GM23338 (cell line): ENCODE measurements at regions not wholly inside any gene's neighbourhood (a gene's known extent, or its start where the extent isn't known, plus 50 kb on each side); places are given as distances from the start of the nearest gene placed in this dataset.

Experiments used
- ATAC-seq: fragments of 200-7000 bp; cut with Tn5 transposase; 3 replicates; pipeline ENCODE4 v1.9.1; 2020
- DNase-seq: peaks from one replicate; pipeline ENCODE4 v3.0.0-alpha.2; 2015; ENCODE audit warnings: low spot score
- H2AFZ ChIP-seq: fragments of 200-600 bp; sonication (generic); 2 replicates; pipeline ENCODE4 v1.8.0; 2016; ENCODE audit warnings: antibody characterized with exemption, mild to moderate bottlenecking, moderate library complexity
- H3F3A ChIP-seq: fragments of 200-600 bp; sonication (generic); replicated peaks from 2 replicates; pipeline ENCODE4 v1.8.0; 2017; ENCODE audit warnings: antibody characterized with exemption, mixed run types, low read depth
- H3K27ac ChIP-seq: fragments of 200-600 bp; sonication (generic); 2 replicates; pipeline ENCODE4 v1.6.1; 2016; ENCODE audit warnings: low read depth
- H3K27me3 ChIP-seq: fragments of 200-600 bp; sonication (generic); 2 replicates; pipeline ENCODE4 v1.8.0; 2016; ENCODE audit warnings: mild to moderate bottlenecking, mixed run types, moderate library complexity; ENCODE audit not compliant: insufficient read depth
- H3K36me3 ChIP-seq: fragments of 200-600 bp; sonication (generic); 2 replicates; pipeline ENCODE4 v1.8.0; 2016; ENCODE audit warnings: mild to moderate bottlenecking; ENCODE audit not compliant: insufficient read depth
- H3K4me1 ChIP-seq: fragments of 200-600 bp; sonication (generic); 2 replicates; pipeline ENCODE4 v1.8.0; 2016; ENCODE audit warnings: mild to moderate bottlenecking, moderate library complexity; ENCODE audit not compliant: insufficient read depth
- H3K4me2 ChIP-seq: fragments of 200-600 bp; sonication (generic); 2 replicates; pipeline ENCODE4 v1.7.1; 2017; ENCODE audit warnings: mixed run types
- H3K4me3 ChIP-seq: fragments of 200-600 bp; sonication (generic); 2 replicates; pipeline ENCODE4 v1.6.1; 2016; ENCODE audit warnings: mixed run types
- H3K79me2 ChIP-seq: fragments of 200-600 bp; sonication (generic); replicated peaks from 2 replicates; pipeline ENCODE4 v1.8.0; 2017; ENCODE audit warnings: mild to moderate bottlenecking; ENCODE audit not compliant: insufficient read depth
- H3K9me2 ChIP-seq: fragments of 200-600 bp; sonication (generic); 2 replicates; pipeline ENCODE4 v1.8.0; 2017; ENCODE audit not compliant: insufficient read depth
- H4K20me1 ChIP-seq: fragments of 200-600 bp; sonication (generic); replicated peaks from 2 replicates; pipeline ENCODE4 v1.8.0; 2017; ENCODE audit warnings: mild to moderate bottlenecking; ENCODE audit not compliant: insufficient read depth
- H3K27ac Mint-ChIP-seq: 2 replicates; pipeline ENCODE4 v1.8.0; 2020; ENCODE audit warnings: inconsistent platforms, mild to moderate bottlenecking, moderate library complexity, mixed read lengths
- H3K27me3 Mint-ChIP-seq: 3 replicates; pipeline ENCODE4 v1.8.0; 2022; ENCODE audit warnings: low read depth, mild to moderate bottlenecking, moderate library complexity, mixed read lengths, inconsistent platforms; ENCODE audit not compliant: insufficient read depth, poor library complexity
- H3K36me3 Mint-ChIP-seq: 3 replicates; pipeline ENCODE4 v1.8.0; 2021; ENCODE audit warnings: low read depth, mild to moderate bottlenecking, inconsistent platforms, moderate library complexity, mixed read lengths
- H3K4me1 Mint-ChIP-seq: 3 replicates; pipeline ENCODE4 v1.8.0; 2020; ENCODE audit warnings: mild to moderate bottlenecking, inconsistent platforms, mixed read lengths
- H3K4me3 Mint-ChIP-seq: 3 replicates; pipeline ENCODE4 v1.8.0; 2021; ENCODE audit warnings: moderate library complexity, mild to moderate bottlenecking, inconsistent platforms, mixed read lengths
- H3K9me3 Mint-ChIP-seq: 3 replicates; pipeline ENCODE4 v1.8.0; 2020; ENCODE audit warnings: moderate library complexity, mild to moderate bottlenecking, inconsistent platforms, mixed read lengths
- EZH2 ChIP-seq: fragments of 200-600 bp; sonication (generic); IDR thresholded peaks from one replicate; pipeline ENCODE4 v1.8.0; 2017; ENCODE audit warnings: antibody characterized with exemption, mild to moderate bottlenecking, low read depth; ENCODE audit not compliant: unreplicated experiment
- EZH2phosphoT487 ChIP-seq: fragments of 200-600 bp; sonication (generic); IDR thresholded peaks from one replicate; pipeline ENCODE4 v1.8.1; 2018; ENCODE audit warnings: antibody characterized with exemption; ENCODE audit not compliant: unreplicated experiment
- JUNB ChIP-seq: IDR thresholded peaks from one replicate; pipeline ENCODE4 v1.6.1; 2016; ENCODE audit warnings: antibody characterized with exemption; ENCODE audit not compliant: unreplicated experiment
- STAT1 ChIP-seq: IDR thresholded peaks from one replicate; pipeline ENCODE4 v1.6.1; 2016; ENCODE audit warnings: antibody characterized with exemption; ENCODE audit not compliant: unreplicated experiment
- ZNF114 ChIP-seq: fragments of 250-450 bp; sonication (Bioruptor Pico); IDR thresholded peaks from 2 replicates; pipeline ENCODE4 v1.5.0; 2020; ENCODE audit warnings: mild to moderate bottlenecking, moderate library complexity
- TF ChIP-seq, protein P1 (sequence below): IDR thresholded peaks from one replicate; pipeline ENCODE4 v1.6.1; 2018; ENCODE audit warnings: antibody characterized with exemption; ENCODE audit not compliant: unreplicated experiment
- TF ChIP-seq, protein P2 (sequence below), 2 experiments: fragments of 200-600 bp in 1 of 2; sonication (generic) in 1 of 2; conservative IDR thresholded peaks; 2 replicates each; pipeline versions ENCODE4 v1.5.1 to v1.6.1; 2016 to 2017; ENCODE audit warnings: antibody characterized with exemption in 2 of 2, low read depth in 2 of 2, mild to moderate bottlenecking in 2 of 2, moderate library complexity in 1 of 2
- TF ChIP-seq, protein P3 (sequence below): IDR thresholded peaks from 2 replicates; pipeline ENCODE4 v1.6.1; 2016; ENCODE audit warnings: antibody characterized with exemption

DNA sequence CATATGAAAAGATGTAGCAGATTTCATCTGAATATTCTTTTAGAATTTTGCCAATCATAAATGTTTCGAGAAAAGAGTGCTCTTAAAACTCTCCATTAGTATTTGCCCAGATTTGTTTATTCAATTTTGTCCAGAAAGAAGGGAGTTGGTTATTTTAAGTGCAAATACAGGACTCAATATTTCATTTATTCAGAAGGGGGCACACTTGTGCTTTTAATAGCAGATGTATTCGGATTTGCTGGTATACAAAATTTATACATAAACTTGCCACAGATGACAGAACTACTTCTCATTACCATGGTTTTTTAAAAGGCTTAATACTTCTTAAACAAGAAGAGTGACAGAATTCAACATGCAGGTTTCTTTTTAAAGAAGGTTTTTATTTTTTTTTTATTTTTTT is 69.8 kb upstream of the GRM7 start (continued):
- TF ChIP-seq, protein P1, sequence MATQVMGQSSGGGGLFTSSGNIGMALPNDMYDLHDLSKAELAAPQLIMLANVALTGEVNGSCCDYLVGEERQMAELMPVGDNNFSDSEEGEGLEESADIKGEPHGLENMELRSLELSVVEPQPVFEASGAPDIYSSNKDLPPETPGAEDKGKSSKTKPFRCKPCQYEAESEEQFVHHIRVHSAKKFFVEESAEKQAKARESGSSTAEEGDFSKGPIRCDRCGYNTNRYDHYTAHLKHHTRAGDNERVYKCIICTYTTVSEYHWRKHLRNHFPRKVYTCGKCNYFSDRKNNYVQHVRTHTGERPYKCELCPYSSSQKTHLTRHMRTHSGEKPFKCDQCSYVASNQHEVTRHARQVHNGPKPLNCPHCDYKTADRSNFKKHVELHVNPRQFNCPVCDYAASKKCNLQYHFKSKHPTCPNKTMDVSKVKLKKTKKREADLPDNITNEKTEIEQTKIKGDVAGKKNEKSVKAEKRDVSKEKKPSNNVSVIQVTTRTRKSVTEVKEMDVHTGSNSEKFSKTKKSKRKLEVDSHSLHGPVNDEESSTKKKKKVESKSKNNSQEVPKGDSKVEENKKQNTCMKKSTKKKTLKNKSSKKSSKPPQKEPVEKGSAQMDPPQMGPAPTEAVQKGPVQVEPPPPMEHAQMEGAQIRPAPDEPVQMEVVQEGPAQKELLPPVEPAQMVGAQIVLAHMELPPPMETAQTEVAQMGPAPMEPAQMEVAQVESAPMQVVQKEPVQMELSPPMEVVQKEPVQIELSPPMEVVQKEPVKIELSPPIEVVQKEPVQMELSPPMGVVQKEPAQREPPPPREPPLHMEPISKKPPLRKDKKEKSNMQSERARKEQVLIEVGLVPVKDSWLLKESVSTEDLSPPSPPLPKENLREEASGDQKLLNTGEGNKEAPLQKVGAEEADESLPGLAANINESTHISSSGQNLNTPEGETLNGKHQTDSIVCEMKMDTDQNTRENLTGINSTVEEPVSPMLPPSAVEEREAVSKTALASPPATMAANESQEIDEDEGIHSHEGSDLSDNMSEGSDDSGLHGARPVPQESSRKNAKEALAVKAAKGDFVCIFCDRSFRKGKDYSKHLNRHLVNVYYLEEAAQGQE = no peak
- TF ChIP-seq EZH2phosphoT487 (no peak), JUNB (no peak), EZH2 (no peak)

DNA sequence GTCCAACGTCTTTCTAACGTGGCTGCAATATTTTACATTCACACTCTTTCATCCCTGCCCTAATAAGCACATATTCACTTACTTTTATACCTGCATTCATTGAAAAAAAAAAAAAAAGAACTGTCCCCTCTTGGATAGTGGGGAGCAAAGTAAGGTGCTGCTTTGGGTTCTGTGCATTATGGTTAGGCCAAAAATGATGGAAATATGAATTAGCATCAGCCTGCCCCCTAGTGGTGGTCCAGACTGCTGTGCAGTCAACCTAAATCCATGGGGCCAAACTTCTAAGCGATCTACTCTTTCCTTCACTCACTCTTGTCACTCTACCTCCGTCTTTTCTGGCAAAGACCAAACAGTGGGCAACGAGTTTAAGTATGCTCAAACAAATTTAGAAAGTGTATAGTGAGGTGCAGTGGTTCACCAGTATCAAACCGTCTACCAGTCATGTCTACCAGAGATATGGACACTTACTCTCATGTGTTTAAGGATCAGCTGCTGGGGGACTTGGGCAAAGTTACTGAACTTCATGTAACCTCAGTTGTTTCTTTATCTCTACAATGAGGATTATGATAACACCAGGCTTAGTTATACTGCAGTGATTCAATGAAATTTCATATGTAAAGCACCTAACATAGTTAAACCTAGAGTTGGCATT is 61.5 kb upstream of the GRM7 start:
- DNase-seq (peak; percentile 24), ATAC-seq (no peak; the same call in 2 of the 3 replicates)
- H3K4me1 ChIP-seq = no peaks in the 10 kb centered on the region
- H3K4me1 Mint-ChIP-seq = no peaks in the 10 kb centered on the region
- no peak for TF ChIP-seq STAT1
- TF ChIP-seq, protein P2, sequence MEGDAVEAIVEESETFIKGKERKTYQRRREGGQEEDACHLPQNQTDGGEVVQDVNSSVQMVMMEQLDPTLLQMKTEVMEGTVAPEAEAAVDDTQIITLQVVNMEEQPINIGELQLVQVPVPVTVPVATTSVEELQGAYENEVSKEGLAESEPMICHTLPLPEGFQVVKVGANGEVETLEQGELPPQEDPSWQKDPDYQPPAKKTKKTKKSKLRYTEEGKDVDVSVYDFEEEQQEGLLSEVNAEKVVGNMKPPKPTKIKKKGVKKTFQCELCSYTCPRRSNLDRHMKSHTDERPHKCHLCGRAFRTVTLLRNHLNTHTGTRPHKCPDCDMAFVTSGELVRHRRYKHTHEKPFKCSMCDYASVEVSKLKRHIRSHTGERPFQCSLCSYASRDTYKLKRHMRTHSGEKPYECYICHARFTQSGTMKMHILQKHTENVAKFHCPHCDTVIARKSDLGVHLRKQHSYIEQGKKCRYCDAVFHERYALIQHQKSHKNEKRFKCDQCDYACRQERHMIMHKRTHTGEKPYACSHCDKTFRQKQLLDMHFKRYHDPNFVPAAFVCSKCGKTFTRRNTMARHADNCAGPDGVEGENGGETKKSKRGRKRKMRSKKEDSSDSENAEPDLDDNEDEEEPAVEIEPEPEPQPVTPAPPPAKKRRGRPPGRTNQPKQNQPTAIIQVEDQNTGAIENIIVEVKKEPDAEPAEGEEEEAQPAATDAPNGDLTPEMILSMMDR (conservative IDR thresholded peaks at IDR 0.05; ENCODE audit: low read depth in 2 of 2) = peak; percentile 54 to 63
- no peak overlapping the region for H3K4me3 ChIP-seq
- no peak overlapping the region for H3K27ac Mint-ChIP-seq
- no peak overlapping the region for H2AFZ ChIP-seq
- H3K9me3 Mint-ChIP-seq = peaks cover 73% of the 10 kb centered on the region
- no peaks in the 10 kb centered on the region for H3K9me2 ChIP-seq
- H3K36me3 Mint-ChIP-seq = peaks cover 3% of the 10 kb centered on the region; the same call in 1 of the 3 replicates
- peaks cover 5% of the 10 kb centered on the region for H3K27me3 Mint-ChIP-seq
- H3K27ac ChIP-seq = no peak overlapping the region
- no peaks in the 10 kb centered on the region for H4K20me1 ChIP-seq
- no peak overlapping the region for H3K4me2 ChIP-seq
- H3K27me3 ChIP-seq = no peaks in the 10 kb centered on the region
- H3K36me3 ChIP-seq = peaks cover 8% of the 10 kb centered on the region; the same call in 1 of the 2 replicates
- H3K79me2 ChIP-seq = no peaks in the 10 kb centered on the region
- no peaks in the 10 kb centered on the region for H3F3A ChIP-seq
- H3K4me3 Mint-ChIP-seq = no peak overlapping the region

DNA sequence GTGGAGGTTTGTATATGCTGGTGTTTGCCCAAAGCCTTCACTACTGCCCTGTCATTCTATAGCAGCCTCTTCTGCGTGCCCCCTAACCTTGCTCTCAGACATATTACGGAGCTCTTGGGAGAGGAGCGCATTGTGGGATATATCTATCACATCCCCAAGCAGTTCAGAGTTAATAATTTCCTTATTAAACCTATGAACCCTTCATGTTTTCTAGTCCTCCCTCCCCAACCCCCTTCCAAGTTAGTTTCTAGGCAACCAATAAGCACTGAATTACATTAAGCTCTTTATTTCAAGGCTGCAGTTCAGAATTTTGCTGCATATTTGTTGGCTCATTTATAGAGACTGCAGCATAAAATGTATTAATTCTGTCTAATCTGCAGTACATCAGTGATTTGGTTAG is 57.3 kb upstream of the GRM7 start:
- Mint-ChIP-seq H3K36me3 (peaks cover 3% of the 10 kb centered on the region; the same call in 1 of the 3 replicates), H3K27ac (no peak overlapping the region), H3K9me3 (peaks cover 71% of the 10 kb centered on the region), H3K27me3 (no peaks in the 10 kb centered on the region), H3K4me3 (no peak overlapping the region), H3K4me1 (no peaks in the 10 kb centered on the region)
- H3K36me3 ChIP-seq = no peaks in the 10 kb centered on the region; the same call in 1 of the 2 replicates
- H4K20me1 ChIP-seq = no peaks in the 10 kb centered on the region
- H3F3A ChIP-seq = no peaks in the 10 kb centered on the region
- H3K9me2 ChIP-seq = no peaks in the 10 kb centered on the region
- DNase-seq (no peak), ATAC-seq (no peak)
- H3K4me3 ChIP-seq = no peak overlapping the region
- no peaks in the 10 kb centered on the region for H3K27me3 ChIP-seq
- no peaks in the 10 kb centered on the region for H3K79me2 ChIP-seq
- H3K27ac ChIP-seq = no peak overlapping the region
- no peak overlapping the region for H3K4me2 ChIP-seq
- no peak overlapping the region for H2AFZ ChIP-seq
- H3K4me1 ChIP-seq = no peaks in the 10 kb centered on the region
- TF ChIP-seq, protein P3, sequence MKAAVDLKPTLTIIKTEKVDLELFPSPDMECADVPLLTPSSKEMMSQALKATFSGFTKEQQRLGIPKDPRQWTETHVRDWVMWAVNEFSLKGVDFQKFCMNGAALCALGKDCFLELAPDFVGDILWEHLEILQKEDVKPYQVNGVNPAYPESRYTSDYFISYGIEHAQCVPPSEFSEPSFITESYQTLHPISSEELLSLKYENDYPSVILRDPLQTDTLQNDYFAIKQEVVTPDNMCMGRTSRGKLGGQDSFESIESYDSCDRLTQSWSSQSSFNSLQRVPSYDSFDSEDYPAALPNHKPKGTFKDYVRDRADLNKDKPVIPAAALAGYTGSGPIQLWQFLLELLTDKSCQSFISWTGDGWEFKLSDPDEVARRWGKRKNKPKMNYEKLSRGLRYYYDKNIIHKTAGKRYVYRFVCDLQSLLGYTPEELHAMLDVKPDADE = no peak
- no peak for TF ChIP-seq ZNF114 (CRISPR knock-in tag)
- TF ChIP-seq STAT1 = no peak
- no peak for TF ChIP-seq EZH2
